IMR-90 (cell line): ENCODE measurements at regions not wholly inside any gene's neighbourhood (a gene's known extent, or its start where the extent isn't known, plus 50 kb on each side); places are given as distances from the start of the nearest gene placed in this dataset.

Source experiments
- BHLHE40 ChIP-seq: fragments of 150-350 bp; IDR thresholded peaks from 2 replicates; pipeline ENCODE4 v1.6.1; 2016; ENCODE audit warnings: mild to moderate bottlenecking, low read depth, low read length
- CEBPB ChIP-seq: IDR thresholded peaks from 2 replicates; pipeline ENCODE4 v1.6.1; 2012; ENCODE audit warnings: low read depth, low read length, improper control_type of control experiment
- CHD1 ChIP-seq: IDR thresholded peaks from 2 replicates; pipeline ENCODE4 v1.6.1; 2012; ENCODE audit warnings: low read depth, low read length, improper control_type of control experiment
- CTCF ChIP-seq: conservative IDR thresholded peaks from 2 replicates; pipeline ENCODE4 v1.5.1; 2012; ENCODE audit warnings: mild to moderate bottlenecking, low read depth, low read length, improper control_type of control experiment
- ELK1 ChIP-seq: fragments of 150-350 bp; IDR thresholded peaks from 2 replicates; pipeline ENCODE4 v1.6.1; 2016; ENCODE audit warnings: low read depth, mild to moderate bottlenecking, low read length, moderate library complexity, borderline replicate concordance
- FOS ChIP-seq: fragments of 150-350 bp; IDR thresholded peaks from 2 replicates; pipeline ENCODE4 v1.6.1; 2016; ENCODE audit warnings: low read depth, low read length
- MXI1 ChIP-seq: IDR thresholded peaks from 2 replicates; pipeline ENCODE4 v1.6.1; 2012; ENCODE audit warnings: low read depth, mild to moderate bottlenecking, low read length, moderate library complexity, borderline replicate concordance
- POLR2A ChIP-seq: IDR thresholded peaks from 2 replicates; pipeline ENCODE4 v1.6.1; 2012; ENCODE audit warnings: mild to moderate bottlenecking, low read depth, low read length
- RAD21 ChIP-seq: IDR thresholded peaks from 2 replicates; pipeline ENCODE4 v1.6.1; 2012; ENCODE audit warnings: low read length, improper control_type of control experiment
- RCOR1 ChIP-seq: IDR thresholded peaks from 2 replicates; pipeline ENCODE4 v1.6.1; 2012; ENCODE audit warnings: mild to moderate bottlenecking, low read length, improper control_type of control experiment; ENCODE audit not compliant: insufficient replicate concordance
- RFX5 ChIP-seq: IDR thresholded peaks from 2 replicates; pipeline ENCODE4 v1.8.0; 2012; ENCODE audit warnings: low read depth, mild to moderate bottlenecking, low read length, moderate library complexity
- SMC3 ChIP-seq: fragments of 150-350 bp; IDR thresholded peaks from 2 replicates; pipeline ENCODE4 v1.6.1; 2016; ENCODE audit warnings: low read depth, mild to moderate bottlenecking, antibody characterized with exemption, low read length, moderate library complexity
- USF2 ChIP-seq: fragments of 150-350 bp; IDR thresholded peaks from 2 replicates; pipeline ENCODE4 v1.6.1; 2017; ENCODE audit warnings: mild to moderate bottlenecking, antibody characterized with exemption, low read length, low read depth

- TF ChIP-seq CTCF (no peak), MXI1 (no peak), USF2 (no peak), RAD21 (no peak), SMC3 (no peak), RFX5 (no peak), ELK1 (no peak), POLR2A (no peak), CHD1 (no peak), CEBPB (no peak), RCOR1 (no peak), FOS (no peak), BHLHE40 (no peak)
Measured at GRCh38 chrX:13494562-13494961, 74.8 kb upstream of the EGFL6 start.
